IMR-90 (cell line): ENCODE measurements at regions not wholly inside any gene's neighbourhood (a gene's known extent, or its start where the extent isn't known, plus 50 kb on each side); places are given as distances from the start of the nearest gene placed in this dataset.

Experiments used
- ATAC-seq: fragments of 200-7000 bp; cut with Tn5 transposase; 2 replicates; pipeline ENCODE4 v1.9.1; 2020; ENCODE audit warnings: low read depth, mild to moderate bottlenecking, moderate library complexity
- BruUV-seq: library from RNA; stranded (reverse); fragments of 400-500 nt; replicated peaks from 2 replicates; lab custom pipeline; 2021; lab: Mats Ljungman, UMichigan
- CTCF ChIA-PET: fragments of 300-600 bp; formaldehyde crosslinking; extraction: SDS; loops from one replicate; lab custom pipeline; 2021; ENCODE audit warnings: antibody characterized with exemption; lab: Yijun Ruan, JAX
- POLR2A ChIA-PET: fragments of 300-600 bp; sonication (Branson Sonifier 250); formaldehyde crosslinking; loops from one replicate; lab custom pipeline; 2022; ENCODE audit warnings: antibody characterized with exemption; ENCODE audit not compliant: unreplicated experiment; lab: Charles Lee
- DNase-seq: peaks from one replicate; pipeline ENCODE4 v3.0.0; 2013
- H2AFZ ChIP-seq: replicated peaks from 2 replicates; pipeline ENCODE3; 2013; ENCODE audit warnings: low read length, mild to moderate bottlenecking; ENCODE audit not compliant: poor library complexity
- H2AK5ac ChIP-seq: 2 replicates; pipeline ENCODE4 v1.6.1; 2013; ENCODE audit warnings: low read depth, low read length, inconsistent platforms
- H2AK9ac ChIP-seq: replicated peaks from 2 replicates; pipeline ENCODE3; 2013; ENCODE audit warnings: mild to moderate bottlenecking, low read depth, low read length, moderate library complexity; ENCODE audit not compliant: poor library complexity
- H2BK120ac ChIP-seq: 2 replicates; pipeline ENCODE4 v1.6.1; 2013; ENCODE audit warnings: low read depth, low read length, inconsistent platforms
- H2BK15ac ChIP-seq: 3 replicates; pipeline ENCODE4 v1.6.1; 2013; ENCODE audit warnings: low read depth, low read length, inconsistent platforms
- H2BK20ac ChIP-seq: 2 replicates; pipeline ENCODE4 v1.6.1; 2013; ENCODE audit warnings: low read depth, mild to moderate bottlenecking, inconsistent platforms, low read length, moderate library complexity
- H2BK5ac ChIP-seq: 2 replicates; pipeline ENCODE4 v1.6.1; 2013; ENCODE audit warnings: mild to moderate bottlenecking, low read depth, low read length, inconsistent platforms; ENCODE audit not compliant: poor library complexity, severe bottlenecking
- H3K14ac ChIP-seq: replicated peaks from 2 replicates; pipeline ENCODE4 v1.6.1; 2013; ENCODE audit warnings: low read depth, low read length, inconsistent platforms
- H3K18ac ChIP-seq: 2 replicates; pipeline ENCODE4 v1.6.1; 2013; ENCODE audit warnings: low read depth, low read length, control low read depth
- H3K23ac ChIP-seq: 2 replicates; pipeline ENCODE4 v1.6.1; 2013; ENCODE audit warnings: low read depth, low read length, inconsistent platforms
- H3K27ac ChIP-seq: 2 replicates; pipeline ENCODE4 v1.5.1; 2013; ENCODE audit warnings: mild to moderate bottlenecking, control low read depth, low read length; ENCODE audit not compliant: insufficient read depth
- H3K27me3 ChIP-seq: 2 replicates; pipeline ENCODE4 v1.6.1; 2013; ENCODE audit warnings: low read length; ENCODE audit not compliant: control insufficient read depth, insufficient read depth
- H3K36me3 ChIP-seq: 2 replicates; pipeline ENCODE4 v1.6.1; 2013; ENCODE audit warnings: low read length, mixed read lengths; ENCODE audit not compliant: control insufficient read depth, insufficient read depth
- H3K4ac ChIP-seq: 2 replicates; pipeline ENCODE4 v1.6.1; 2013; ENCODE audit warnings: low read depth, low read length, inconsistent platforms
- H3K4me1 ChIP-seq: 2 replicates; pipeline ENCODE4 v1.6.1; 2013; ENCODE audit warnings: low read length, mixed read lengths; ENCODE audit not compliant: control insufficient read depth, insufficient read depth
- H3K4me2 ChIP-seq: 2 replicates; pipeline ENCODE4 v1.6.1; 2013; ENCODE audit warnings: low read depth, mild to moderate bottlenecking, control low read depth, low read length, moderate library complexity
- H3K4me3 ChIP-seq: 2 replicates; pipeline ENCODE4 v1.5.1; 2013; ENCODE audit warnings: low read depth, mild to moderate bottlenecking, control low read depth, low read length, moderate library complexity; ENCODE audit not compliant: insufficient read depth
- H3K56ac ChIP-seq: 2 replicates; pipeline ENCODE4 v1.6.1; 2013; ENCODE audit warnings: low read length, inconsistent platforms; ENCODE audit not compliant: insufficient read depth; ENCODE audit errors: extremely low read depth
- H3K79me1 ChIP-seq, 2 experiments: 2 replicates each; pipeline ENCODE4 v1.6.1; 2013; ENCODE audit warnings: low read length in 2 of 2, inconsistent platforms in 1 of 2, low read depth in 1 of 2
- H3K9ac ChIP-seq: 2 replicates; pipeline ENCODE4 v1.6.1; 2013; ENCODE audit warnings: low read depth, low read length, control low read depth
- H3K9me1 ChIP-seq: 2 replicates; pipeline ENCODE4 v1.6.1; 2013; ENCODE audit warnings: low read length, inconsistent platforms; ENCODE audit not compliant: insufficient read depth
- H3K9me3 ChIP-seq: 2 replicates; pipeline ENCODE4 v1.6.1; 2013; ENCODE audit warnings: low read length; ENCODE audit not compliant: control insufficient read depth, insufficient read depth
- H4K20me1 ChIP-seq: 2 replicates; pipeline ENCODE4 v1.6.1; 2013; ENCODE audit warnings: low read length, inconsistent platforms; ENCODE audit not compliant: insufficient read depth
- H4K5ac ChIP-seq: 2 replicates; pipeline ENCODE4 v1.6.1; 2013; ENCODE audit warnings: mild to moderate bottlenecking, low read depth, low read length, control low read depth
- H4K8ac ChIP-seq, 2 experiments: 2 replicates each; pipeline ENCODE4 v1.6.1; 2013; ENCODE audit warnings: low read depth in 2 of 2, low read length in 2 of 2, control low read depth in 1 of 2, inconsistent platforms in 1 of 2
- H4K91ac ChIP-seq: 2 replicates; pipeline ENCODE4 v1.6.1; 2013; ENCODE audit warnings: low read depth, low read length, inconsistent platforms; ENCODE audit not compliant: insufficient read depth
- BHLHE40 ChIP-seq: fragments of 150-350 bp; IDR thresholded peaks from 2 replicates; pipeline ENCODE4 v1.6.1; 2016; ENCODE audit warnings: mild to moderate bottlenecking, low read depth, low read length
- CEBPB ChIP-seq: IDR thresholded peaks from 2 replicates; pipeline ENCODE4 v1.6.1; 2012; ENCODE audit warnings: low read depth, low read length, improper control_type of control experiment
- FOS ChIP-seq: fragments of 150-350 bp; IDR thresholded peaks from 2 replicates; pipeline ENCODE4 v1.6.1; 2016; ENCODE audit warnings: low read depth, low read length
- MXI1 ChIP-seq: IDR thresholded peaks from 2 replicates; pipeline ENCODE4 v1.6.1; 2012; ENCODE audit warnings: low read depth, mild to moderate bottlenecking, low read length, moderate library complexity, borderline replicate concordance
- RCOR1 ChIP-seq: IDR thresholded peaks from 2 replicates; pipeline ENCODE4 v1.6.1; 2012; ENCODE audit warnings: mild to moderate bottlenecking, low read length, improper control_type of control experiment; ENCODE audit not compliant: insufficient replicate concordance
- WGBS, 2 experiments: methylation state at CpG; one replicate each; pipeline versions ENCODE4 v1.1.5 to v1.1.7; 2013; ENCODE audit warnings: missing lambda C conversion rate in 2 of 2; ENCODE audit not compliant: insufficient read length in 1 of 2; ENCODE audit errors: extremely low coverage in 2 of 2; 5-methylcytosine and 5-hydroxymethylcytosine counted together
- dilution Hi-C: fragments of 300-500 bp; cut with HindIII; formaldehyde crosslinking; loops from one replicate; pipeline ENCODE4 v1.14.3; 2018; ENCODE audit warnings: low sequenced_read_pairs; ENCODE audit not compliant: unreplicated experiment
- in situ Hi-C: fragments of 300-500 bp; cut with MboI; formaldehyde crosslinking; loops from 3 replicates; pipeline ENCODE4 v1.14.3; 2019; ENCODE audit warnings: low sequenced_read_pairs, inconsistent platforms, mixed read lengths
- intact Hi-C: fragments of 100-400 bp; cut with micrococcal nuclease; formaldehyde crosslinking; loops from 2 replicates; pipeline ENCODE4 v1.10.0; 2022

- Histone ChIP-seq H4K20me1 (peaks cover 2% of the 10 kb centered on the region; the same call in 1 of the 2 replicates), H3K4ac (no peak overlapping the region), H4K91ac (no peak overlapping the region), H3K9me1 (no peaks in the 10 kb centered on the region), H2BK120ac (no peak overlapping the region; the same call in 1 of the 2 replicates), H3K23ac (no peak overlapping the region), H3K14ac (no peak overlapping the region; the same call in 1 of the 2 replicates), H2BK20ac (no peak overlapping the region), H3K4me2 (peak overlapping the region; percentile 58), H4K8ac (peak overlapping the region in 1 of 2 experiments; percentile 16; a peak in 1 of 4 replicates), H3K18ac (no peak overlapping the region), H3K27ac (peak overlapping the region; percentile 43; the same call in 1 of the 2 replicates), H3K9me3 (no peaks in the 10 kb centered on the region), H2BK15ac (no peak overlapping the region), H2BK5ac (no peak overlapping the region), H3K4me1 (peaks cover 11% of the 10 kb centered on the region), H3K56ac (no peak overlapping the region), H3K4me3 (no peak overlapping the region), H4K5ac (no peak overlapping the region), H2AFZ (peak overlapping the region; percentile 57), H3K36me3 (no peaks in the 10 kb centered on the region), H2AK9ac (peak overlapping the region; percentile 12), H3K9ac (no peak overlapping the region), H3K27me3 (peaks cover 8% of the 10 kb centered on the region), H3K79me1 (no peaks in the 10 kb centered on the region), H2AK5ac (no peak overlapping the region)
- BruUV-seq = no TSS peak
- 5% methylated on average over 5 of the region's 13 CpGs; no CpG with 5 or more reads in 1 of the 2 experiments for WGBS, 2 experiments
- ChIA-PET CTCF (no interaction called here), POLR2A (no interaction called here)
- intact Hi-C loops = no loop called here
- in situ Hi-C loops = no loop called here
- TF ChIP-seq RCOR1 (no peak), MXI1 (no peak), BHLHE40 (peak; percentile 86), FOS (peak; percentile 10; the same call in 1 of the 2 replicates), CEBPB (peak; percentile 79)
- ATAC-seq (peak; percentile 76), DNase-seq (peak; percentile 93)
- dilution Hi-C loops = no loop called here
Observed at GRCh38 chr16:14013571-14014283, 57.4 kb upstream of the MRTFB start.
